ENCODE measurements at regions not wholly inside any gene's neighbourhood (a gene's known extent, or its start where the extent isn't known, plus 50 kb on each side); places are given as distances from the start of the nearest gene placed in this dataset.
"Not testable (repeated sequence)": the region's sequence is repeated elsewhere in the genome, so short reads cannot be mapped to it uniquely, and the experiment has no call there.

DNA sequence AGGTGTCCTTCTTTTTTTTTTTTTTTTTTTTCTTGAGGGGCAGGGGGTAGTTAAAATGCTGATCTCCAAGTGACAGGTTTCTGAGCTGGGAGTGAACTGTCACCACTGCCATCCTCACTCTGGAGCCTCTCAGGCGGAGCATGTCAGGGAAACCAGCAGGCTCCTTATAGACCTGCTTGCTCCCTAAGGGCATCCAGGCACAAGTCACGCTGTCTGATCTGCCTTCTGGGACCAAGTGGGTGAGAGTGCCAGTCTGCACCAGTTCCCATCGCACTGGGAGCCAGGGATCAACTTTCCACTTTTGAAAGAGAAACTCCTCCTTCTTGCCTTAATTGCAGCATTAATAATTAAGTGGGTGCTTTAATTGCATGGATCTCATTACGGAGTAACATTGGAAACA, 537.9 kb upstream of the CADM1 start:
- H3K9me3 ChIP-seq = no peaks in the 10 kb centered on the region
- no peak overlapping the region for H3K27ac ChIP-seq
- no peaks in the 10 kb centered on the region for H3K27me3 ChIP-seq
- H3K4me1 ChIP-seq = no peaks in the 10 kb centered on the region
- intact Hi-C loops (cut with DNase I; ENCODE audit: low total_unique reads) = no loop called here
- no peak overlapping the region for H3K4me3 ChIP-seq
- TF ChIP-seq, protein P1, sequence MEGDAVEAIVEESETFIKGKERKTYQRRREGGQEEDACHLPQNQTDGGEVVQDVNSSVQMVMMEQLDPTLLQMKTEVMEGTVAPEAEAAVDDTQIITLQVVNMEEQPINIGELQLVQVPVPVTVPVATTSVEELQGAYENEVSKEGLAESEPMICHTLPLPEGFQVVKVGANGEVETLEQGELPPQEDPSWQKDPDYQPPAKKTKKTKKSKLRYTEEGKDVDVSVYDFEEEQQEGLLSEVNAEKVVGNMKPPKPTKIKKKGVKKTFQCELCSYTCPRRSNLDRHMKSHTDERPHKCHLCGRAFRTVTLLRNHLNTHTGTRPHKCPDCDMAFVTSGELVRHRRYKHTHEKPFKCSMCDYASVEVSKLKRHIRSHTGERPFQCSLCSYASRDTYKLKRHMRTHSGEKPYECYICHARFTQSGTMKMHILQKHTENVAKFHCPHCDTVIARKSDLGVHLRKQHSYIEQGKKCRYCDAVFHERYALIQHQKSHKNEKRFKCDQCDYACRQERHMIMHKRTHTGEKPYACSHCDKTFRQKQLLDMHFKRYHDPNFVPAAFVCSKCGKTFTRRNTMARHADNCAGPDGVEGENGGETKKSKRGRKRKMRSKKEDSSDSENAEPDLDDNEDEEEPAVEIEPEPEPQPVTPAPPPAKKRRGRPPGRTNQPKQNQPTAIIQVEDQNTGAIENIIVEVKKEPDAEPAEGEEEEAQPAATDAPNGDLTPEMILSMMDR (IDR thresholded peaks at IDR 0.05) = no peak
- no peak for DNase-seq
- no peaks in the 10 kb centered on the region for H3K36me3 ChIP-seq

DNA sequence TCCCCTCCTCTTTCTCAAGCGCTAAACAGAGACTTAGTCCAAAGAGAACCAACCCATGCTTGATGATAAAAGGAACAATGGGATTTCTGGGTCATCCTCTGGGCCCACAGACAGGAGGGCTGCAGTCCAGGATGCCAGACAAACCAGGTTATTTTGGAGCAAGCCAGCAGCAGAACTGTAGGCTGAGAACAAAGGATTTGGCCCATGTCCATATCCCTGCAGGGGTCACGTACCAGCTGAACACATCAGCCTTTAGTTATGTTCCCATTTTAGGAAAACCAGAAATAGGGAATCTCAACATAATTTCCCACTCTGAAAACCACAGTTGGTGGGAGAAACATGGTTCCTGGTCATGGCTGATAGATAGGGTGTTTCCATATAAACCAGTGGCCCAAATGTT, 533.6 kb upstream of the CADM1 start:
- TF ChIP-seq, protein P1 (IDR thresholded peaks at IDR 0.05) = no peak
- Histone ChIP-seq H3K9me3 (no peaks in the 10 kb centered on the region), H3K36me3 (no peaks in the 10 kb centered on the region), H3K4me1 (no peaks in the 10 kb centered on the region), H3K4me3 (no peak overlapping the region), H3K27me3 (no peaks in the 10 kb centered on the region), H3K27ac (no peak overlapping the region)
- intact Hi-C loops (cut with DNase I; ENCODE audit: low total_unique reads) = no loop called here
- DNase-seq = no peak

GRCh38 chr11:116035977-116036376, 531.8 kb upstream of the CADM1 start:
- H3K27me3 ChIP-seq = no peaks in the 10 kb centered on the region
- H3K4me3 ChIP-seq = no peak overlapping the region
- no peak for DNase-seq
- no peaks in the 10 kb centered on the region for H3K36me3 ChIP-seq
- intact Hi-C loops (cut with DNase I; ENCODE audit: low total_unique reads) = no loop called here
- H3K27ac ChIP-seq = no peak overlapping the region
- no peaks in the 10 kb centered on the region for H3K9me3 ChIP-seq
- H3K4me1 ChIP-seq = no peaks in the 10 kb centered on the region
- TF ChIP-seq, protein P1 (IDR thresholded peaks at IDR 0.05) = no peak

DNA sequence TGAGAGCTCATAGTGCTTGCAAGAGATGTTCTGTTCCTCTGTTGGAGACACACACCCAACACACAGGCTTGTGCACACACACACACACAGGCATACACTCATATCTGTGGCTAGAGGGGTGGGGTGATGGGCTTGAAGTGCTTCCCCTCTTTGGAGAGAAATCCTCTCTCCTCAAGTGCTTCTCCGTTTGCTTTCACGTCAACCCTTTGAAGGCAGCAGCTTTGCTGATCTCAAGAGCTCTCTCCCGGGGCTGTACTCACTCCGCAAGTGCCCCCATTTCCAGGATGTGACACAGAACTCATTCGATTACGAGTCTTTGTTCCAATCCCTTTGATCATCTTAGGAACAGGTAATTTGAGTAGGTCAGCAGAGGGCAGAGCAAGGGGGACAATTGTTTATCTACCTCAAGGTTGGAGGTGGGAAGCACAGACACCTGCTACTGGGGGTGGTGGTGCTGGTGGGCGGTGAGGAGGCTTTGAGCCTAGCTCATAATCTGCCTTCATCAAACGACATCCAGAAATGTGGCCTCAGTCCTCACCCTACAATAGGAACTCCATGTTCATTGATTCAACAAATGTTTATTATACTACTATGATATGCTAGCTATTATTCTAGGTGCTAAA, 529.8 kb upstream of the CADM1 start:
- H3K4me3 ChIP-seq = no peak overlapping the region
- no peak for DNase-seq
- no peaks in the 10 kb centered on the region for H3K9me3 ChIP-seq
- no peak overlapping the region for H3K27ac ChIP-seq
- intact Hi-C loops (cut with DNase I; ENCODE audit: low total_unique reads) = no loop called here
- H3K27me3 ChIP-seq = no peaks in the 10 kb centered on the region
- TF ChIP-seq, protein P1 (IDR thresholded peaks at IDR 0.05) = no peak
- H3K4me1 ChIP-seq = no peaks in the 10 kb centered on the region
- no peaks in the 10 kb centered on the region for H3K36me3 ChIP-seq

- intact Hi-C loops (cut with DNase I; ENCODE audit: low total_unique reads) = no loop called here
- DNase-seq = no peak
- Histone ChIP-seq H3K27me3 (no peaks in the 10 kb centered on the region), H3K4me1 (no peaks in the 10 kb centered on the region), H3K27ac (no peak overlapping the region), H3K9me3 (no peaks in the 10 kb centered on the region), H3K36me3 (no peaks in the 10 kb centered on the region), H3K4me3 (no peak overlapping the region)
- TF ChIP-seq, protein P1 (IDR thresholded peaks at IDR 0.05) = no peak
Measured at GRCh38 chr11:116030697-116031331, 526.6 kb upstream of the CADM1 start.

GRCh38 chr11:116028506-116028905, 524.3 kb upstream of the CADM1 start:
- H3K27ac ChIP-seq; H3K4me3 ChIP-seq; H3K9me3 ChIP-seq; H3K4me1 ChIP-seq; H3K27me3 ChIP-seq; intact Hi-C loops (cut with DNase I; ENCODE audit: low total_unique reads); DNase-seq; H3K36me3 ChIP-seq: not testable (repeated sequence)
